OCI-LY1 (cell line): ENCODE measurements at regions not wholly inside any gene's neighbourhood (a gene's known extent, or its start where the extent isn't known, plus 50 kb on each side); places are given as distances from the start of the nearest gene placed in this dataset.

Source experiments
- H2AFZ ChIP-seq: fragments of 200-600 bp; sonication (generic), shearing (Covaris generic); 2 replicates; pipeline ENCODE4 v1.6.0; 2014; ENCODE audit warnings: antibody characterized with exemption, mild to moderate bottlenecking, low read length
- H3F3A ChIP-seq: fragments of 200-600 bp; sonication (generic), shearing (Covaris generic); 2 replicates; pipeline ENCODE4 v1.6.0; 2014; ENCODE audit warnings: mild to moderate bottlenecking, antibody characterized with exemption, low read length, moderate library complexity; ENCODE audit not compliant: insufficient read depth
- H3K27ac ChIP-seq: fragments of 200-600 bp; sonication (generic); 2 replicates; pipeline ENCODE4 v1.5.1; 2014; ENCODE audit warnings: low read length, mixed run types, mild to moderate bottlenecking, low read depth; ENCODE audit not compliant: poor library complexity, severe bottlenecking
- H3K27me3 ChIP-seq: fragments of 200-600 bp; sonication (generic); 2 replicates; pipeline ENCODE4 v1.6.0; 2014; ENCODE audit warnings: antibody characterized with exemption, mild to moderate bottlenecking, low read length, moderate library complexity; ENCODE audit not compliant: insufficient read depth
- H3K36me3 ChIP-seq: fragments of 200-600 bp; sonication (generic); 2 replicates; pipeline ENCODE4 v1.6.1; 2014; ENCODE audit warnings: mild to moderate bottlenecking, antibody characterized with exemption, low read length, moderate library complexity, mixed read lengths; ENCODE audit not compliant: insufficient read depth
- H3K4me1 ChIP-seq: fragments of 200-600 bp; sonication (generic); 2 replicates; pipeline ENCODE4 v1.5.1; 2014; ENCODE audit warnings: mild to moderate bottlenecking, low read length, moderate library complexity; ENCODE audit not compliant: insufficient read depth, severe bottlenecking
- H3K4me2 ChIP-seq: fragments of 200-600 bp; sonication (generic), shearing (Covaris generic); 2 replicates; pipeline ENCODE4 v1.6.1; 2014; ENCODE audit warnings: low read length
- H3K4me3 ChIP-seq: fragments of 200-600 bp; sonication (generic); 2 replicates; pipeline ENCODE4 v1.5.1; 2014; ENCODE audit warnings: low read length, low read depth, mild to moderate bottlenecking, mixed read lengths; ENCODE audit not compliant: poor library complexity, severe bottlenecking
- H3K79me2 ChIP-seq: fragments of 200-600 bp; shearing (Covaris generic); 2 replicates; pipeline ENCODE4 v1.6.1; 2016; ENCODE audit warnings: mixed run types, low read length, mixed read lengths; ENCODE audit not compliant: insufficient read depth
- H3K9ac ChIP-seq: fragments of 200-600 bp; sonication (generic), shearing (Covaris generic); 2 replicates; pipeline ENCODE4 v1.6.1; 2014; ENCODE audit warnings: mild to moderate bottlenecking, low read length, mixed read lengths
- H3K9me2 ChIP-seq: fragments of 200-600 bp; sonication (generic), shearing (Covaris generic); 2 replicates; pipeline ENCODE4 v1.6.1; 2014; ENCODE audit warnings: low read depth, mild to moderate bottlenecking, low read length, mixed read lengths
- H3K9me3 ChIP-seq: fragments of 200-600 bp; shearing (Covaris generic); 2 replicates; pipeline ENCODE4 v1.6.1; 2014; ENCODE audit warnings: low read length, mixed read lengths
- H4K20me1 ChIP-seq: fragments of 200-600 bp; sonication (generic), shearing (Covaris generic); 2 replicates; pipeline ENCODE4 v1.6.0; 2016; ENCODE audit warnings: mild to moderate bottlenecking, low read length; ENCODE audit not compliant: insufficient read depth
- CTCF ChIP-seq: fragments of 200-600 bp; sonication (generic), shearing (Covaris generic); IDR thresholded peaks from 2 replicates; pipeline ENCODE4 v1.5.1; 2017; ENCODE audit warnings: mild to moderate bottlenecking, antibody characterized with exemption, low read length, moderate library complexity, mixed read lengths
- EZH2 ChIP-seq: fragments of 200-600 bp; sonication (generic), shearing (Covaris generic); IDR thresholded peaks from 2 replicates; pipeline ENCODE4 v1.8.0; 2017; ENCODE audit warnings: borderline replicate concordance, mixed run types, mild to moderate bottlenecking, antibody characterized with exemption, low read length, moderate library complexity, mixed read lengths

GRCh38 chr5:112655513-112655912 is 82.2 kb upstream of the APC start:
- Histone ChIP-seq H3K9me3 (no peaks in the 10 kb centered on the region), H3K27ac (no peak overlapping the region), H3K36me3 (no peaks in the 10 kb centered on the region), H3K9ac (no peak overlapping the region), H4K20me1 (no peaks in the 10 kb centered on the region), H3F3A (no peaks in the 10 kb centered on the region), H2AFZ (no peak overlapping the region), H3K79me2 (no peaks in the 10 kb centered on the region), H3K9me2 (no peaks in the 10 kb centered on the region), H3K4me2 (no peak overlapping the region), H3K4me3 (no peak overlapping the region), H3K4me1 (no peaks in the 10 kb centered on the region), H3K27me3 (no peaks in the 10 kb centered on the region)
- TF ChIP-seq EZH2 (no peak), CTCF (no peak)

DNA sequence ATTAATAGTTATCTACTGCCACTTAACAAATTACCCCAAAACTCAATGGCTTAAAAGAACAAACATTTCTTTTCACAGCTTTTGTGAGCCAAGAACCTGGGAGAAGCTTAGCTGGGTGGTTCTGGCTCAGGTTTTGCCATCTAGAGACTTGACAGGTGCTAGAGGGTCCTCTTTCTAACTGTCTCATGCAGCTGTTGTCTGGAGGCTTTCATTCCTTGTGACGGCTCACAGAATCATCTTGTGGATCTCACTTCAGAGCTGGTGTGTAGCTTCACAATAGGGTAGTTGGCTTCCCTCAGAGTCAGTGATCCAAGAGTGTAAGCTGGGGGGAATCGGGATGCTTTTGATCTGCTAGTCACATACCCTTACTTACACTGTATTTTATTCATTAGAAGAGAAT is 81.2 kb upstream of the APC start:
- Histone ChIP-seq H2AFZ (no peak overlapping the region), H4K20me1 (no peaks in the 10 kb centered on the region), H3K27me3 (no peaks in the 10 kb centered on the region), H3K9me3 (no peaks in the 10 kb centered on the region), H3K4me3 (no peak overlapping the region), H3K9ac (no peak overlapping the region), H3K9me2 (no peaks in the 10 kb centered on the region), H3K4me1 (no peaks in the 10 kb centered on the region), H3K27ac (no peak overlapping the region), H3K36me3 (no peaks in the 10 kb centered on the region), H3F3A (no peaks in the 10 kb centered on the region), H3K4me2 (no peak overlapping the region), H3K79me2 (no peaks in the 10 kb centered on the region)
- no peak for TF ChIP-seq CTCF
- TF ChIP-seq EZH2, result no peak

DNA sequence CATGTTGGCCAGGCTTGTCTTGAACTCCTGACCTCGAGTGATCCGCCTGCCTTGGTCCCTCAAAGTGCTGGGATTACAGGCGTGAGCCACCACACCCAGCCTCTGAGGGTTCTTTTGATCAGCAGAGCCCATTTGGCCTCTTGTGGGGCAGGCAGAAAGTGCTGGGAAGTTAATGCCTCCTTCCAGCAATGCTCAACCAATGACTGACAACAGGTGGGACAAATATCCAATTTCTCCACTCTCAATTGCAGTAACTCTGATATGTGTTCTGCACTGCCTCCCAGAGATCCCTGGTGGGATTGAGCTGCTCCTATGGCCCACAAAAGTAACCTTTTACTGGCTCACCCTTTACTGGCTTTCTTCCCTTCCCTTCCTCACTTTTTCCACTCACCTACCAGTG is 79.9 kb upstream of the APC start:
- no peaks in the 10 kb centered on the region for H3K27me3 ChIP-seq
- H4K20me1 ChIP-seq, result no peaks in the 10 kb centered on the region
- H3K4me2 ChIP-seq, result no peak overlapping the region
- no peak overlapping the region for H3K4me3 ChIP-seq
- H3K36me3 ChIP-seq, result no peaks in the 10 kb centered on the region
- no peaks in the 10 kb centered on the region for H3F3A ChIP-seq
- no peaks in the 10 kb centered on the region for H3K4me1 ChIP-seq
- H3K9me3 ChIP-seq, result no peaks in the 10 kb centered on the region
- H3K9me2 ChIP-seq, result no peaks in the 10 kb centered on the region
- no peaks in the 10 kb centered on the region for H3K79me2 ChIP-seq
- TF ChIP-seq EZH2 (no peak), CTCF (no peak)
- H3K9ac ChIP-seq, result no peak overlapping the region
- no peak overlapping the region for H2AFZ ChIP-seq
- H3K27ac ChIP-seq, result no peak overlapping the region
